K562 (cell line): ENCODE measurements at regions not wholly inside any gene's neighbourhood (a gene's known extent, or its start where the extent isn't known, plus 50 kb on each side); places are given as distances from the start of the nearest gene placed in this dataset.

ENCODE experiments used
- ATAC-seq: fragments of 200-7000 bp; cut with Tn5 transposase; 3 replicates; pipeline ENCODE4 v1.9.1; 2020; ENCODE audit warnings: moderate library complexity
- BruUV-seq: library from RNA; stranded (reverse); fragments of 400-500 nt; replicated peaks from 2 replicates; lab custom pipeline; 2021; lab: Mats Ljungman, UMichigan
- CTCF ChIA-PET: fragments of 300-600 bp; formaldehyde crosslinking; extraction: SDS; loops from one replicate; lab custom pipeline; 2021; ENCODE audit warnings: low intra/inter-chr PET ratio; lab: Yijun Ruan, JAX
- POLR2A ChIA-PET: fragments of 300-600, 350-650 bp; sonication (Branson Sonifier 250); formaldehyde crosslinking; extraction: SDS; loops from one replicate; lab custom pipeline; 2021; ENCODE audit warnings: antibody characterized with exemption, inconsistent platforms; lab: Yijun Ruan, JAX
- DNase-seq, 4 experiments: peaks; one replicate each; pipeline versions ENCODE4 v3.0.0 to v3.0.0-alpha.2; 2011 to 2018; ENCODE audit warnings: low spot score in 3 of 4, mixed read lengths in 3 of 4; ENCODE audit errors: extremely low read depth in 1 of 4
- FAIRE-seq: peaks from 2 replicates; lab custom pipeline; 2011; peaks lifted over from hg19 to GRCh38; lab: Jason Lieb, UNC
- H2AFZ ChIP-seq: 2 replicates; pipeline ENCODE4 v1.6.0; 2011; ENCODE audit warnings: low read depth, low read length, control low read depth, inconsistent platforms
- H3K27ac ChIP-seq: fragments of 200-600 bp; 3 replicates; pipeline ENCODE4 v1.8.0; 2011; ENCODE audit warnings: low read depth, mild to moderate bottlenecking, control low read depth, inconsistent platforms, low read length, moderate library complexity, mixed read lengths; ENCODE audit errors: extremely low read depth
- H3K27me3 ChIP-seq, 2 experiments: fragments of 300-600 bp in 1 of 2; 2 replicates in 1 of 2; 3 replicates in 1 of 2; pipeline versions ENCODE4 v1.6.0 to v1.8.0; 2011; ENCODE audit warnings: inconsistent platforms in 2 of 2, low read length in 2 of 2, mild to moderate bottlenecking in 1 of 2, mixed read lengths in 1 of 2, moderate library complexity in 1 of 2; ENCODE audit not compliant: control insufficient read depth in 2 of 2, insufficient read depth in 2 of 2
- H3K36me3 ChIP-seq: fragments of 300-600 bp; 3 replicates; pipeline ENCODE4 v1.8.0; 2011; ENCODE audit warnings: mild to moderate bottlenecking, low read length, inconsistent platforms; ENCODE audit not compliant: control insufficient read depth, insufficient read depth
- H3K4me1 ChIP-seq, 2 experiments: fragments of 200-600 bp in 1 of 2; replicated peaks in 1 of 2; 2 replicates in 1 of 2; 3 replicates in 1 of 2; pipeline versions ENCODE4 v1.5.1 to v1.8.0; 2011; ENCODE audit warnings: inconsistent platforms in 2 of 2, low read length in 2 of 2, mild to moderate bottlenecking in 1 of 2, mixed read lengths in 1 of 2, moderate library complexity in 1 of 2; ENCODE audit not compliant: control insufficient read depth in 2 of 2, insufficient read depth in 2 of 2
- H3K4me2 ChIP-seq: 2 replicates; pipeline ENCODE4 v1.6.1; 2011; ENCODE audit warnings: low read length, control low read depth, inconsistent platforms, mixed read lengths; ENCODE audit not compliant: insufficient read depth
- H3K4me3 ChIP-seq: fragments of 200-600 bp; sonication (generic), shearing (Covaris generic); 2 replicates; pipeline ENCODE4 v1.5.1; 2016; ENCODE audit warnings: control low read depth, inconsistent platforms
- H3K79me2 ChIP-seq: fragments of 200-600 bp; 3 replicates; pipeline ENCODE4 v1.8.0; 2011; ENCODE audit warnings: low read length, inconsistent platforms; ENCODE audit not compliant: control insufficient read depth, insufficient read depth
- H3K9ac ChIP-seq, 2 experiments: 2 replicates each; pipeline versions ENCODE4 v1.6.0 to v1.6.1; 2011; ENCODE audit warnings: low read depth in 2 of 2, low read length in 2 of 2, control low read depth in 1 of 2, inconsistent platforms in 1 of 2, mild to moderate bottlenecking in 1 of 2, mixed read lengths in 1 of 2; ENCODE audit not compliant: insufficient read depth in 1 of 2
- H3K9me1 ChIP-seq: one replicate; pipeline ENCODE4 v1.6.0; 2011; ENCODE audit warnings: inconsistent platforms, mild to moderate bottlenecking, low read length, moderate library complexity; ENCODE audit not compliant: control insufficient read depth, insufficient read depth
- H3K9me3 ChIP-seq: replicated peaks from 2 replicates; pipeline ENCODE4 v1.5.1; 2011; ENCODE audit warnings: low read depth, low read length, inconsistent platforms; ENCODE audit not compliant: control insufficient read depth, insufficient read depth
- H4K20me1 ChIP-seq: replicated peaks from 2 replicates; pipeline ENCODE4 v1.6.1; 2011; ENCODE audit warnings: low read length, inconsistent platforms, mixed read lengths; ENCODE audit not compliant: control insufficient read depth, insufficient read depth
- ARID3B ChIP-seq: fragments of 250-450 bp; sonication (Bioruptor Pico); IDR thresholded peaks from 2 replicates; pipeline ENCODE4 v1.4.0; 2020; ENCODE audit warnings: borderline replicate concordance
- ATF3 ChIP-seq, 2 experiments: fragments of 450-650 bp in 1 of 2; sonication (generic) in 1 of 2; formaldehyde crosslinking in 1 of 2; IDR thresholded peaks in 1 of 2; conservative IDR thresholded peaks in 1 of 2; 2 replicates each; pipeline versions ENCODE4 v1.6.1 to v1.8.1; 2016 to 2023; ENCODE audit warnings: mild to moderate bottlenecking in 2 of 2, moderate library complexity in 2 of 2, inconsistent platforms in 1 of 2, missing genetic modification reagents in 1 of 2
- CTCF ChIP-seq, 3 experiments: IDR thresholded peaks in 2 of 3; conservative IDR thresholded peaks in 1 of 3; 2 replicates each; pipeline ENCODE4 v1.5.1; 2011 to 2012; ENCODE audit warnings: low read length in 3 of 3, mild to moderate bottlenecking in 3 of 3, control low read depth in 2 of 3, improper control_type of control experiment in 1 of 3, inconsistent platforms in 1 of 3, low read depth in 1 of 3, mixed read lengths in 1 of 3, moderate library complexity in 1 of 3; ENCODE audit not compliant: insufficient read depth in 2 of 3
- ELF4 ChIP-seq: fragments of 450-650 bp; formaldehyde crosslinking; IDR thresholded peaks from 2 replicates; pipeline ENCODE4 v1.4.0; 2022; ENCODE audit warnings: missing genetic modification characterization
- HMBOX1 ChIP-seq: sonication (generic); IDR thresholded peaks from 2 replicates; pipeline ENCODE4 v1.6.1; 2016
- HNRNPH1 ChIP-seq: fragments of 200-400 bp; formaldehyde crosslinking; optimal IDR thresholded peaks from 2 replicates; pipeline ENCODE3; 2017; ENCODE audit warnings: low read depth, mild to moderate bottlenecking, low read length, moderate library complexity
- MLLT1 ChIP-seq, 2 experiments: fragments of 450-650 bp; IDR thresholded peaks; 2 replicates each; pipeline ENCODE4 v1.6.1; 2016
- SOX6 ChIP-seq: fragments of 450-650 bp; IDR thresholded peaks from 2 replicates; pipeline ENCODE4 v1.6.1; 2014; ENCODE audit warnings: mild to moderate bottlenecking
- ZBTB12 ChIP-seq: fragments of 250-450 bp; sonication (Bioruptor Pico); IDR thresholded peaks from 2 replicates; pipeline ENCODE4 v1.4.0; 2020
- ZNF445 ChIP-seq: fragments of 250-450 bp; sonication (Bioruptor Pico); IDR thresholded peaks from 2 replicates; pipeline ENCODE4 v1.4.0; 2020; ENCODE audit warnings: low read depth, mild to moderate bottlenecking, moderate library complexity
- ZSCAN29 ChIP-seq: fragments of 450-650 bp; IDR thresholded peaks from 2 replicates; pipeline ENCODE4 v1.6.1; 2017
- WGBS: fragments of 100-300 bp; shearing (Covaris generic); methylation state at CpG from one replicate; pipeline ENCODE4 v1.1.6; 2016; ENCODE audit warnings: low coverage, mixed read lengths; ENCODE audit not compliant: insufficient coverage; ENCODE audit errors: missing lambda C conversion rate; 5-methylcytosine and 5-hydroxymethylcytosine counted together
- in situ Hi-C: fragments of 300-500 bp; cut with MboI; formaldehyde crosslinking; loops from 4 replicates; pipeline ENCODE4 v1.15.0; 2018; ENCODE audit warnings: inconsistent platforms, mixed read lengths
- intact Hi-C: fragments of 100-400 bp; cut with micrococcal nuclease; formaldehyde crosslinking; loops from 2 replicates; pipeline ENCODE4 v1.14.2; 2022

GRCh38 chr6:27565839-27566779 lies 93.2 kb upstream of the ZNF184 start:
- BruUV-seq = no TSS peak
- CTCF ChIA-PET = no interaction called here
- TF ChIP-seq MLLT1 (IDR thresholded peaks at IDR 0.05) = no peak
- no peak for TF ChIP-seq ELF4 (CRISPR knock-in tag)
- TF ChIP-seq CTCF (IDR thresholded peaks at IDR 0.05 in 2 of 3, conservative IDR thresholded peaks at IDR 0.05 in 1 of 3; ENCODE audit: insufficient read depth in 2 of 3, low read depth in 1 of 3, low read length in 3 of 3) = peak in 1 of 3 experiments; percentile 16; a peak in 1 of 6 replicates
- no peak for TF ChIP-seq ZBTB12
- no peak for TF ChIP-seq ZNF445 (CRISPR knock-in tag)
- no peak for TF ChIP-seq SOX6
- no peak for TF ChIP-seq ARID3B (CRISPR knock-in tag)
- TF ChIP-seq ZSCAN29 = no peak
- peak; percentile 84 for TF ChIP-seq ATF3 (IDR thresholded peaks at IDR 0.05)
- no peak for TF ChIP-seq ATF3 (CRISPR knock-in tag; conservative IDR thresholded peaks at IDR 0.05)
- TF ChIP-seq HNRNPH1 = no peak
- no peak for TF ChIP-seq HMBOX1

More at GRCh38 chr6:27565839-27566779, 93.2 kb upstream of the ZNF184 start:
- H4K20me1 ChIP-seq = no peaks in the 10 kb centered on the region
- POLR2A ChIA-PET = no interaction called here
- H3K27me3 ChIP-seq = no peaks in the 10 kb centered on the region
- H3K27ac ChIP-seq = no peak overlapping the region
- no peak overlapping the region for H3K9ac ChIP-seq
- no peaks in the 10 kb centered on the region for H3K36me3 ChIP-seq
- no peak overlapping the region for H3K4me3 ChIP-seq
- H3K4me2 ChIP-seq = no peak overlapping the region; the same call in 1 of the 2 replicates
- no peak for DNase-seq
- H3K9me3 ChIP-seq = no peaks in the 10 kb centered on the region; the same call in 1 of the 2 replicates
- FAIRE-seq = no peak
- intact Hi-C loops = no loop called here
- 0 out of 3 replicates have a peak, but pooled peaks have one; percentile 36 for ATAC-seq
- no peak overlapping the region for H2AFZ ChIP-seq
- H3K79me2 ChIP-seq = no peaks in the 10 kb centered on the region
- H3K9me1 ChIP-seq = no peaks in the 10 kb centered on the region
- in situ Hi-C loops = no loop called here
- 84% methylated on average over 41 of the region's 41 CpGs for WGBS
- H3K4me1 ChIP-seq = peaks cover 12% of the 10 kb centered on the region in 2 experiments; a peak in 4 of 5 replicates
